NCI-H69 (cell line): ENCODE measurements at regions not wholly inside any gene's neighbourhood (a gene's known extent, or its start where the extent isn't known, plus 50 kb on each side); places are given as distances from the start of the nearest gene placed in this dataset.

ENCODE experiments used
- DNase-seq: peaks from one replicate; lab custom pipeline; 2025; lab: John Stamatoyannopoulos, UW

GRCh38 chr16:35841632-35842031 lies 2382.2 kb downstream of the TP53TG3F start:
- DNase-seq = no peak

GRCh38 chr16:35862242-35862641 lies 2402.8 kb downstream of the TP53TG3F start:
- DNase-seq = no peak

GRCh38 chr16:35868630-35869029 lies 2409.2 kb downstream of the TP53TG3F start:
- no peak for DNase-seq

- DNase-seq = no peak
Observed at GRCh38 chr16:35873472-35873871, 2414.1 kb downstream of the TP53TG3F start.

GRCh38 chr16:35881654-35882053 lies 2422.2 kb downstream of the TP53TG3F start:
- no peak for DNase-seq

GRCh38 chr16:35906440-35906839 lies 2447.0 kb downstream of the TP53TG3F start:
- no peak for DNase-seq

GRCh38 chr16:35908152-35908551 lies 2448.7 kb downstream of the TP53TG3F start:
- no peak for DNase-seq

- DNase-seq = no peak
Observed at GRCh38 chr16:35908942-35909341, 2449.5 kb downstream of the TP53TG3F start.

- DNase-seq = no peak
Observed at GRCh38 chr16:35909351-35909954, 2450.0 kb downstream of the TP53TG3F start.

- no peak for DNase-seq
Observed at GRCh38 chr16:35910409-35910808, 2451.0 kb downstream of the TP53TG3F start.

- no peak for DNase-seq
Observed at GRCh38 chr16:35911899-35912298, 2452.5 kb downstream of the TP53TG3F start.

- DNase-seq = no peak
Observed at GRCh38 chr16:35931722-35932121, 2472.3 kb downstream of the TP53TG3F start.
